Panc1 (cell line): ENCODE measurements at regions not wholly inside any gene's neighbourhood (a gene's known extent, or its start where the extent isn't known, plus 50 kb on each side); places are given as distances from the start of the nearest gene placed in this dataset.

ENCODE experiments used
- ATAC-seq: fragments of 200-7000 bp; cut with Tn5 transposase; 2 replicates; pipeline ENCODE4 v1.9.1; 2020; ENCODE audit warnings: mild to moderate bottlenecking, moderate library complexity
- BruUV-seq: library from RNA; stranded (reverse); fragments of 400-500 nt; replicated peaks from 2 replicates; lab custom pipeline; 2021; lab: Mats Ljungman, UMichigan
- CTCF ChIA-PET: fragments of 300-600 bp; sonication (Branson Sonifier 250); formaldehyde crosslinking; loops from one replicate; lab custom pipeline; 2022; ENCODE audit warnings: antibody characterized with exemption; lab: Charles Lee
- POLR2A ChIA-PET: fragments of 300-600 bp; sonication (Branson Sonifier 250); formaldehyde crosslinking; loops from one replicate; lab custom pipeline; 2022; ENCODE audit warnings: antibody characterized with exemption; lab: Charles Lee
- DNase-seq: peaks from one replicate; pipeline ENCODE4 v3.0.0-alpha.2; 2010; ENCODE audit warnings: low read depth, low spot score
- H3K27ac ChIP-seq: 2 replicates; pipeline ENCODE4 v1.5.1; 2011; ENCODE audit warnings: mild to moderate bottlenecking, low read length, inconsistent platforms
- H3K27me3 ChIP-seq: fragments of 200-500 bp; sonication (Bioruptor generic); 2 replicates; pipeline ENCODE4 v1.6.0; 2014; ENCODE audit warnings: low read length, inconsistent platforms; ENCODE audit not compliant: control insufficient read depth, insufficient read depth
- H3K36me3 ChIP-seq: fragments of 200-500 bp; sonication (Bioruptor generic); 2 replicates; pipeline ENCODE4 v1.5.1; 2014; ENCODE audit warnings: inconsistent platforms, mild to moderate bottlenecking, low read length, moderate library complexity; ENCODE audit not compliant: control insufficient read depth, insufficient read depth
- H3K4me1 ChIP-seq: 2 replicates; pipeline ENCODE4 v1.5.1; 2011; ENCODE audit warnings: inconsistent platforms, mild to moderate bottlenecking, low read length, moderate library complexity; ENCODE audit not compliant: control insufficient read depth, insufficient read depth
- H3K4me3 ChIP-seq, 2 experiments: 2 replicates each; pipeline ENCODE4 v1.5.1; 2011 to 2012; ENCODE audit warnings: low read depth in 2 of 2, low read length in 2 of 2, mild to moderate bottlenecking in 2 of 2, inconsistent platforms in 1 of 2, moderate library complexity in 1 of 2
- H3K9me3 ChIP-seq: fragments of 200-500 bp; sonication (Bioruptor generic); 2 replicates; pipeline ENCODE4 v1.5.1; 2014; ENCODE audit warnings: low read depth, mild to moderate bottlenecking, inconsistent platforms, low read length, moderate library complexity; ENCODE audit not compliant: control insufficient read depth, insufficient read depth
- POLR2AphosphoS5 ChIP-seq: IDR thresholded peaks from 2 replicates; pipeline ENCODE4 v1.6.1; 2012; ENCODE audit warnings: mild to moderate bottlenecking, low read depth, low read length, moderate library complexity
- REST ChIP-seq, 2 experiments: IDR thresholded peaks; 2 replicates each; pipeline ENCODE4 v1.6.1; 2011 to 2012; ENCODE audit warnings: low read depth in 2 of 2, control low read depth in 1 of 2, low read length in 1 of 2, mild to moderate bottlenecking in 1 of 2, moderate library complexity in 1 of 2; ENCODE audit not compliant: insufficient read depth in 1 of 2
- SIN3A ChIP-seq: IDR thresholded peaks from 2 replicates; pipeline ENCODE4 v1.6.1; 2012; ENCODE audit warnings: low read depth, mild to moderate bottlenecking, low read length, moderate library complexity, borderline replicate concordance; ENCODE audit not compliant: insufficient read depth
- TCF7L2 ChIP-seq: IDR thresholded peaks from 2 replicates; pipeline ENCODE4 v1.6.1; 2011; ENCODE audit warnings: mild to moderate bottlenecking, low read depth, low read length, inconsistent platforms
- in situ Hi-C: cut with HindIII; loops from 2 replicates; pipeline ENCODE4 v1.10.0; 2016; ENCODE audit warnings: low sequenced_read_pairs, low pct_unique_long_range_greater_than_20kb
- intact Hi-C: fragments of 100-400 bp; cut with micrococcal nuclease; formaldehyde crosslinking; loops from one replicate; pipeline ENCODE4 v1.10.0; 2022; ENCODE audit not compliant: unreplicated experiment
- TF ChIP-seq, protein P1 (sequence below): fragments of 450-650 bp; IDR thresholded peaks from 2 replicates; pipeline ENCODE4 v1.5.1; 2017; ENCODE audit warnings: mild to moderate bottlenecking

GRCh38 chr1:42004860-42005259 lies 86.1 kb upstream of the HIVEP3 start:
- in situ Hi-C loops = no loop called here
- no peak for TF ChIP-seq REST (IDR thresholded peaks at IDR 0.05; ENCODE audit: insufficient read depth in 1 of 2, low read depth in 2 of 2, low read length in 1 of 2)
- TF ChIP-seq POLR2AphosphoS5 = no peak
- TF ChIP-seq SIN3A = no peak
- TF ChIP-seq TCF7L2 = no peak
- TF ChIP-seq, protein P1, sequence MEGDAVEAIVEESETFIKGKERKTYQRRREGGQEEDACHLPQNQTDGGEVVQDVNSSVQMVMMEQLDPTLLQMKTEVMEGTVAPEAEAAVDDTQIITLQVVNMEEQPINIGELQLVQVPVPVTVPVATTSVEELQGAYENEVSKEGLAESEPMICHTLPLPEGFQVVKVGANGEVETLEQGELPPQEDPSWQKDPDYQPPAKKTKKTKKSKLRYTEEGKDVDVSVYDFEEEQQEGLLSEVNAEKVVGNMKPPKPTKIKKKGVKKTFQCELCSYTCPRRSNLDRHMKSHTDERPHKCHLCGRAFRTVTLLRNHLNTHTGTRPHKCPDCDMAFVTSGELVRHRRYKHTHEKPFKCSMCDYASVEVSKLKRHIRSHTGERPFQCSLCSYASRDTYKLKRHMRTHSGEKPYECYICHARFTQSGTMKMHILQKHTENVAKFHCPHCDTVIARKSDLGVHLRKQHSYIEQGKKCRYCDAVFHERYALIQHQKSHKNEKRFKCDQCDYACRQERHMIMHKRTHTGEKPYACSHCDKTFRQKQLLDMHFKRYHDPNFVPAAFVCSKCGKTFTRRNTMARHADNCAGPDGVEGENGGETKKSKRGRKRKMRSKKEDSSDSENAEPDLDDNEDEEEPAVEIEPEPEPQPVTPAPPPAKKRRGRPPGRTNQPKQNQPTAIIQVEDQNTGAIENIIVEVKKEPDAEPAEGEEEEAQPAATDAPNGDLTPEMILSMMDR = no peak
- Histone ChIP-seq H3K4me1 (no peaks in the 10 kb centered on the region), H3K9me3 (no peaks in the 10 kb centered on the region), H3K36me3 (no peaks in the 10 kb centered on the region), H3K27me3 (no peaks in the 10 kb centered on the region), H3K27ac (no peak overlapping the region), H3K4me3 (no peak overlapping the region)
- POLR2A ChIA-PET = no interaction called here
- no TSS peak for BruUV-seq
- no peak for ATAC-seq
- DNase-seq = no peak
- intact Hi-C loops = no loop called here
- CTCF ChIA-PET = no interaction called here

GRCh38 chr1:42004322-42004721 lies 85.6 kb upstream of the HIVEP3 start:
- CTCF ChIA-PET = no interaction called here

More at GRCh38 chr1:42004322-42004721, 85.6 kb upstream of the HIVEP3 start:
- no peak for DNase-seq
- ATAC-seq = no peak
- H3K9me3 ChIP-seq = no peaks in the 10 kb centered on the region
- BruUV-seq = no TSS peak
- intact Hi-C loops (no loop called here), in situ Hi-C loops (no loop called here)
- H3K4me3 ChIP-seq = no peak overlapping the region
- TF ChIP-seq REST (IDR thresholded peaks at IDR 0.05; ENCODE audit: insufficient read depth in 1 of 2, low read depth in 2 of 2, low read length in 1 of 2) = no peak
- TF ChIP-seq TCF7L2 = no peak
- no peak for TF ChIP-seq SIN3A
- TF ChIP-seq POLR2AphosphoS5 = no peak
- TF ChIP-seq, protein P1 = no peak
- H3K36me3 ChIP-seq = no peaks in the 10 kb centered on the region
- H3K27ac ChIP-seq = no peak overlapping the region
- H3K4me1 ChIP-seq = no peaks in the 10 kb centered on the region
- no peaks in the 10 kb centered on the region for H3K27me3 ChIP-seq
- POLR2A ChIA-PET = no interaction called here
